Sigmoid colon (tissue), 4 donors: ENCODE measurements at regions not wholly inside any gene's neighbourhood (a gene's known extent, or its start where the extent isn't known, plus 50 kb on each side); places are given as distances from the start of the nearest gene placed in this dataset.

ENCODE experiments used
- CTCF ChIP-seq, 4 experiments: fragments of 450-650 bp in 3 of 4; fragments of 200-600 bp in 1 of 4; IDR thresholded peaks; one replicate each; pipeline ENCODE4 v1.5.1; 2016 to 2019; ENCODE audit warnings: antibody characterized with exemption in 4 of 4, mild to moderate bottlenecking in 3 of 4, moderate library complexity in 2 of 4
- EP300 ChIP-seq, 4 donors: sonication (generic); formaldehyde crosslinking; IDR thresholded peaks; one replicate each; pipeline ENCODE4 v1.6.1; 2017; ENCODE audit warnings: antibody characterized with exemption in 4 of 4
- POLR2A ChIP-seq, 2 donors: fragments of 450-650 bp; IDR thresholded peaks; one replicate each; pipeline ENCODE4 v1.6.1; 2016; ENCODE audit warnings: antibody characterized with exemption in 2 of 2, mild to moderate bottlenecking in 2 of 2, moderate library complexity in 2 of 2
- POLR2AphosphoS5 ChIP-seq, 4 donors: sonication (generic); formaldehyde crosslinking; IDR thresholded peaks; one replicate each; pipeline ENCODE4 v1.6.1; 2017; ENCODE audit warnings: antibody characterized with exemption in 4 of 4

DNA sequence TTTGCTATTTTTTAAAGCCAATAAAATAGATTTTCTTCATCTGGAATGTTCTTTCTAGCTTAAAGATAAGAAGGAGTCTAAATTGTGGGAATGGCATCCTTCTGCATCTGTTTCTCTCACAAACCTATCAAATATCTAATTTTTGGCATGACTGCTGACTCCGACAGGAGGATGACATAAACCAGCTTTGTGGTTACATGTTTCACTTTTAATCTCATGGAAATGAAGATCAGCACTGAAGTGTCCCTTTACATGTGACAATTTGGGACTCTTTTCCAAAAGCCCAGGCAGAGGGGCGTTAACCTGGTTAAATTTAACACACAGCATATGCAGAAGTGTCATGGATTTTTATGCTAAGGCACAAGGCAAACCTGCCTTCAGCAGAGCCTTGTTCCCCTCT, 694.7 kb downstream of the ARHGAP15 start:
- TF ChIP-seq POLR2A (IDR thresholded peaks at IDR 0.05) (no peak), CTCF (IDR thresholded peaks at IDR 0.05) (no peak), POLR2AphosphoS5 (IDR thresholded peaks at IDR 0.05) (no peak), EP300 (IDR thresholded peaks at IDR 0.05) (no peak)
